Testis (tissue), 2 donors: ENCODE measurements at regions not wholly inside any gene's neighbourhood (a gene's known extent, or its start where the extent isn't known, plus 50 kb on each side); places are given as distances from the start of the nearest gene placed in this dataset.

Experiments
- POLR2A ChIP-seq: fragments of 450-650 bp; IDR thresholded peaks from one replicate; pipeline ENCODE4 v1.6.1; 2017; ENCODE audit warnings: antibody characterized with exemption, mild to moderate bottlenecking, moderate library complexity
- TF ChIP-seq, protein P1 (sequence below), 3 experiments: fragments of 450-650 bp in 2 of 3; fragments of 200-600 bp in 1 of 3; sonication (generic) in 1 of 3; IDR thresholded peaks; one replicate each; pipeline ENCODE4 v1.5.1; 2016 to 2019; ENCODE audit warnings: antibody characterized with exemption in 3 of 3, mild to moderate bottlenecking in 2 of 3, moderate library complexity in 1 of 3

DNA sequence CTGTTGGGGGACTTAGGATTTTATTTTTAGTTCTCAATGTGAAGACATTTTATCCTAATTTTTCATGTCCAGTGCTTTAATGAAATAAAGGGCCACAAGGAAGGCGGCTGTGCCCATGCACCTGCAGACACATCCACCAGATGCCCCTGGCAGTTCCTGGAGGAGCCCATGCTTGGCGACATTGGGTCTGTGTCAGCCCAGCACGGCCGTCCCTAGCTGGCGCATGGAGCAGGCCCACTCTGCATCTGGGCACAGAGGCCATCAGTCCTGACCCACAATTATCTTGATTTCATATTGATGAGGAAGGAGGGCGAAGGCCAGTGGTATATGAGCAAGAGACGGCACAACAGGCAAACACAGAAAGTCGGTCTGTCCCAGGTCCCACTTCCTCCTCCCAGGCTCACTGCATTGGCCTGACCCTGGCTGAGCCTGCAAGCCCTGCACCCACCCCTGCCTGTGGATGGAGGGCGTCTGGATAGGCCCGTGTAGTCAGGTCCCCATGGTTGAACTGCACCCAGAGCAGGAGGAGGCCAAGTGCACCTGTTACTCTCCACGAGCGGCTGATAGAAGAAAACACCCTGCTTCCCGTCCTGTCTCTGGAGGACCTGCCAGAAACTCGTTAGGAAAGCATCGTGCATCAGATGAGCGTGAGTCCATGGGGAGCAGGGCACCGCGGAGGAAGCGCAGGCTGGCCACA lies 296.9 kb downstream of the BRD1 start:
- TF ChIP-seq, protein P1, sequence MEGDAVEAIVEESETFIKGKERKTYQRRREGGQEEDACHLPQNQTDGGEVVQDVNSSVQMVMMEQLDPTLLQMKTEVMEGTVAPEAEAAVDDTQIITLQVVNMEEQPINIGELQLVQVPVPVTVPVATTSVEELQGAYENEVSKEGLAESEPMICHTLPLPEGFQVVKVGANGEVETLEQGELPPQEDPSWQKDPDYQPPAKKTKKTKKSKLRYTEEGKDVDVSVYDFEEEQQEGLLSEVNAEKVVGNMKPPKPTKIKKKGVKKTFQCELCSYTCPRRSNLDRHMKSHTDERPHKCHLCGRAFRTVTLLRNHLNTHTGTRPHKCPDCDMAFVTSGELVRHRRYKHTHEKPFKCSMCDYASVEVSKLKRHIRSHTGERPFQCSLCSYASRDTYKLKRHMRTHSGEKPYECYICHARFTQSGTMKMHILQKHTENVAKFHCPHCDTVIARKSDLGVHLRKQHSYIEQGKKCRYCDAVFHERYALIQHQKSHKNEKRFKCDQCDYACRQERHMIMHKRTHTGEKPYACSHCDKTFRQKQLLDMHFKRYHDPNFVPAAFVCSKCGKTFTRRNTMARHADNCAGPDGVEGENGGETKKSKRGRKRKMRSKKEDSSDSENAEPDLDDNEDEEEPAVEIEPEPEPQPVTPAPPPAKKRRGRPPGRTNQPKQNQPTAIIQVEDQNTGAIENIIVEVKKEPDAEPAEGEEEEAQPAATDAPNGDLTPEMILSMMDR (IDR thresholded peaks at IDR 0.05) = no peak
- no peak for TF ChIP-seq POLR2A
